H1 (cell line): ENCODE measurements at regions not wholly inside any gene's neighbourhood (a gene's known extent, or its start where the extent isn't known, plus 50 kb on each side); places are given as distances from the start of the nearest gene placed in this dataset.

Source experiments
- BACH1 ChIP-seq: IDR thresholded peaks from 2 replicates; pipeline ENCODE4 v1.6.1; 2012; ENCODE audit warnings: low read length, improper control_type of control experiment
- EP300 ChIP-seq, 2 experiments: IDR thresholded peaks; 1 replicate in 1 of 2; 2 replicates in 1 of 2; pipeline ENCODE4 v1.6.1; 2011 to 2012; ENCODE audit warnings: low read depth in 2 of 2, low read length in 2 of 2, mild to moderate bottlenecking in 2 of 2, borderline replicate concordance in 1 of 2, inconsistent platforms in 1 of 2, moderate library complexity in 1 of 2
- GABPA ChIP-seq: IDR thresholded peaks from 2 replicates; pipeline ENCODE4 v1.6.1; 2011; ENCODE audit warnings: mild to moderate bottlenecking, low read length, moderate library complexity, borderline replicate concordance; ENCODE audit not compliant: insufficient read depth
- HDAC2 ChIP-seq, 2 experiments: fragments of 300-600 bp in 1 of 2; sonication (generic) in 1 of 2; IDR thresholded peaks; 2 replicates each; pipeline ENCODE4 v1.6.1; 2011 to 2012; ENCODE audit warnings: low read depth in 2 of 2, low read length in 2 of 2, mild to moderate bottlenecking in 2 of 2, moderate library complexity in 2 of 2, borderline replicate concordance in 1 of 2, inconsistent platforms in 1 of 2
- JUN ChIP-seq: IDR thresholded peaks from 2 replicates; pipeline ENCODE4 v1.6.1; 2011; ENCODE audit warnings: low read depth, mild to moderate bottlenecking, improper control_type of control experiment, low read length
- JUND ChIP-seq: IDR thresholded peaks from 2 replicates; pipeline ENCODE4 v1.6.1; 2011; ENCODE audit warnings: mild to moderate bottlenecking, improper control_type of control experiment, low read length
- POLR2A ChIP-seq, 2 experiments: IDR thresholded peaks; 1 replicate in 1 of 2; 2 replicates in 1 of 2; pipeline ENCODE4 v1.6.1; 2011; ENCODE audit warnings: low read depth in 2 of 2, low read length in 2 of 2, mild to moderate bottlenecking in 2 of 2; ENCODE audit errors: control extremely low read depth in 1 of 2
- RBBP5 ChIP-seq: IDR thresholded peaks from 2 replicates; pipeline ENCODE4 v1.7.1; 2012; ENCODE audit warnings: low read depth, mild to moderate bottlenecking, inconsistent platforms, low read length, moderate library complexity, borderline replicate concordance
- SP1 ChIP-seq: IDR thresholded peaks from 2 replicates; pipeline ENCODE4 v1.6.1; 2011; ENCODE audit warnings: low read depth, low read length
- SP2 ChIP-seq: IDR thresholded peaks from 2 replicates; pipeline ENCODE4 v1.6.1; 2012; ENCODE audit warnings: mild to moderate bottlenecking, low read length, inconsistent platforms
- YY1 ChIP-seq: IDR thresholded peaks from 2 replicates; pipeline ENCODE4 v1.6.1; 2011; ENCODE audit warnings: low read depth, mild to moderate bottlenecking, low read length
- ZNF274 ChIP-seq: IDR thresholded peaks from 2 replicates; pipeline ENCODE4 v1.7.0; 2012; ENCODE audit warnings: low read length, borderline replicate concordance; ENCODE audit errors: extremely low read depth
- TF ChIP-seq, protein P1 (sequence below), 3 experiments: IDR thresholded peaks; 1 replicate in 2 of 3; 2 replicates in 1 of 3; pipeline versions ENCODE4 v1.5.1 to v1.6.1; 2011; ENCODE audit warnings: low read length in 3 of 3, mild to moderate bottlenecking in 3 of 3, inconsistent platforms in 2 of 3, low read depth in 1 of 3, moderate library complexity in 1 of 3; ENCODE audit not compliant: insufficient read depth in 1 of 3; ENCODE audit errors: control extremely low read depth in 1 of 3
- TF ChIP-seq, protein P2 (sequence below): IDR thresholded peaks from 2 replicates; pipeline ENCODE4 v1.6.1; 2011; ENCODE audit warnings: low read depth, mild to moderate bottlenecking, low read length; ENCODE audit not compliant: insufficient read depth

DNA sequence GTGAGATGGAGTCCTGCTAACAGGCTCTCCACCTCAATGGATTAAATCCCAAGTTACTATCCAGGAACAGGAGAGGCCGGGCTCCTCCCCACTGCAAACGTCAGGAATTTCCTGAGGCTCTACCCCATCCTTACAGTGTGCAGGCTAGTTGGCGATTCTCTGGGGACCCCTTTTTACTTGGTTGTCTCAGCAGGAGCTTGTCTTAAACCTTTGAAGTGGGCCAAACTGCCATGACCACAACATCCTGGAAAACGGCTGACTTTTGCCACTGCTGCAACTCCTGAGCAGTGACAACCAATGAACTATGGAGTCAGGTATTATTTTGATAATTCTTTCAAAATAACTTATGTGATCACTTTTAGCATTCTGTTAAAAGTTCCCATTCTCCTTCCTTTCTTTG, 440.9 kb upstream of the CCDC54 start:
- TF ChIP-seq, protein P1, sequence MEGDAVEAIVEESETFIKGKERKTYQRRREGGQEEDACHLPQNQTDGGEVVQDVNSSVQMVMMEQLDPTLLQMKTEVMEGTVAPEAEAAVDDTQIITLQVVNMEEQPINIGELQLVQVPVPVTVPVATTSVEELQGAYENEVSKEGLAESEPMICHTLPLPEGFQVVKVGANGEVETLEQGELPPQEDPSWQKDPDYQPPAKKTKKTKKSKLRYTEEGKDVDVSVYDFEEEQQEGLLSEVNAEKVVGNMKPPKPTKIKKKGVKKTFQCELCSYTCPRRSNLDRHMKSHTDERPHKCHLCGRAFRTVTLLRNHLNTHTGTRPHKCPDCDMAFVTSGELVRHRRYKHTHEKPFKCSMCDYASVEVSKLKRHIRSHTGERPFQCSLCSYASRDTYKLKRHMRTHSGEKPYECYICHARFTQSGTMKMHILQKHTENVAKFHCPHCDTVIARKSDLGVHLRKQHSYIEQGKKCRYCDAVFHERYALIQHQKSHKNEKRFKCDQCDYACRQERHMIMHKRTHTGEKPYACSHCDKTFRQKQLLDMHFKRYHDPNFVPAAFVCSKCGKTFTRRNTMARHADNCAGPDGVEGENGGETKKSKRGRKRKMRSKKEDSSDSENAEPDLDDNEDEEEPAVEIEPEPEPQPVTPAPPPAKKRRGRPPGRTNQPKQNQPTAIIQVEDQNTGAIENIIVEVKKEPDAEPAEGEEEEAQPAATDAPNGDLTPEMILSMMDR (IDR thresholded peaks at IDR 0.05; ENCODE audit: control extremely low read depth in 1 of 3, insufficient read depth in 1 of 3, low read depth in 1 of 3, low read length in 3 of 3): no peak
- no peak for TF ChIP-seq YY1
- no peak for TF ChIP-seq RBBP5
- no peak for TF ChIP-seq JUND
- no peak for TF ChIP-seq POLR2A (IDR thresholded peaks at IDR 0.05; ENCODE audit: control extremely low read depth in 1 of 2, low read depth in 2 of 2, low read length in 2 of 2)
- TF ChIP-seq BACH1: no peak
- TF ChIP-seq HDAC2 (IDR thresholded peaks at IDR 0.05; ENCODE audit: borderline replicate concordance in 1 of 2, low read depth in 2 of 2, low read length in 2 of 2): no peak
- no peak for TF ChIP-seq EP300 (IDR thresholded peaks at IDR 0.05; ENCODE audit: borderline replicate concordance in 1 of 2, low read depth in 2 of 2, low read length in 2 of 2)
- no peak for TF ChIP-seq JUN
- no peak for TF ChIP-seq SP2
- no peak for TF ChIP-seq GABPA
- TF ChIP-seq SP1: no peak
- no peak for TF ChIP-seq ZNF274
- TF ChIP-seq, protein P2, sequence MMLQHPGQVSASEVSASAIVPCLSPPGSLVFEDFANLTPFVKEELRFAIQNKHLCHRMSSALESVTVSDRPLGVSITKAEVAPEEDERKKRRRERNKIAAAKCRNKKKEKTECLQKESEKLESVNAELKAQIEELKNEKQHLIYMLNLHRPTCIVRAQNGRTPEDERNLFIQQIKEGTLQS: no peak
